Astrocyte (in vitro differentiated cells and primary cell): ENCODE measurements at regions not wholly inside any gene's neighbourhood (a gene's known extent, or its start where the extent isn't known, plus 50 kb on each side); places are given as distances from the start of the nearest gene placed in this dataset.

Experiments used
- DNase-seq: peaks from one replicate; pipeline ENCODE4 v3.0.0-alpha.2; 2010; ENCODE audit warnings: low read depth
- FAIRE-seq: peaks from 2 replicates; lab custom pipeline; 2011; peaks lifted over from hg19 to GRCh38; lab: Jason Lieb, UNC
- H2AFZ ChIP-seq: 2 replicates; pipeline ENCODE4 v1.6.0; 2012; ENCODE audit warnings: low read depth, low read length, inconsistent platforms
- H3K27ac ChIP-seq: 2 replicates; pipeline ENCODE4 v1.5.1; 2011; ENCODE audit warnings: low read depth, low read length, inconsistent platforms
- H3K27me3 ChIP-seq: 2 replicates; pipeline ENCODE4 v1.6.0; 2011; ENCODE audit warnings: low read length, inconsistent platforms; ENCODE audit not compliant: insufficient read depth
- H3K36me3 ChIP-seq: 2 replicates; pipeline ENCODE4 v1.5.1; 2011; ENCODE audit warnings: low read length, inconsistent platforms; ENCODE audit not compliant: insufficient read depth
- H3K4me1 ChIP-seq: 2 replicates; pipeline ENCODE4 v1.5.1; 2011; ENCODE audit warnings: low read length, inconsistent platforms; ENCODE audit not compliant: insufficient read depth
- H3K4me2 ChIP-seq: 2 replicates; pipeline ENCODE4 v1.6.0; 2012; ENCODE audit warnings: low read length, inconsistent platforms
- H3K4me3 ChIP-seq: 2 replicates; pipeline ENCODE4 v1.5.1; 2011; ENCODE audit warnings: low read depth, mild to moderate bottlenecking, low read length, inconsistent platforms; ENCODE audit not compliant: insufficient read depth
- H3K79me2 ChIP-seq: 2 replicates; pipeline ENCODE4 v1.6.0; 2012; ENCODE audit warnings: mild to moderate bottlenecking, low read length, inconsistent platforms; ENCODE audit not compliant: insufficient read depth
- H3K9ac ChIP-seq: 2 replicates; pipeline ENCODE4 v1.6.0; 2012; ENCODE audit warnings: mild to moderate bottlenecking, low read length, inconsistent platforms
- H3K9me3 ChIP-seq: 2 replicates; pipeline ENCODE4 v1.5.1; 2012; ENCODE audit warnings: low read depth, mild to moderate bottlenecking, low read length, inconsistent platforms; ENCODE audit not compliant: insufficient read depth
- H4K20me1 ChIP-seq: 2 replicates; pipeline ENCODE4 v1.6.0; 2012; ENCODE audit warnings: low read length, inconsistent platforms; ENCODE audit not compliant: insufficient read depth
- H3K27ac Mint-ChIP-seq: one replicate; pipeline ENCODE4 v1.8.0; 2021; ENCODE audit warnings: mild to moderate bottlenecking, mixed read lengths; ENCODE audit not compliant: unreplicated experiment
- H3K27me3 Mint-ChIP-seq: one replicate; pipeline ENCODE4 v1.8.0; 2021; ENCODE audit warnings: low read depth, mixed read lengths; ENCODE audit not compliant: unreplicated experiment
- H3K36me3 Mint-ChIP-seq: one replicate; pipeline ENCODE4 v1.8.0; 2021; ENCODE audit warnings: low read depth, mixed read lengths; ENCODE audit not compliant: unreplicated experiment
- H3K4me1 Mint-ChIP-seq: one replicate; pipeline ENCODE4 v1.8.0; 2021; ENCODE audit warnings: low read depth, mixed read lengths; ENCODE audit not compliant: unreplicated experiment
- H3K4me3 Mint-ChIP-seq: one replicate; pipeline ENCODE4 v1.8.0; 2021; ENCODE audit warnings: mild to moderate bottlenecking, moderate library complexity, mixed read lengths; ENCODE audit not compliant: unreplicated experiment
- H3K9me3 Mint-ChIP-seq: one replicate; pipeline ENCODE4 v1.8.0; 2021; ENCODE audit warnings: mild to moderate bottlenecking, mixed read lengths; ENCODE audit not compliant: unreplicated experiment
- EZH2 ChIP-seq: IDR thresholded peaks from 2 replicates; pipeline ENCODE4 v1.6.1; 2012; ENCODE audit warnings: mild to moderate bottlenecking, low read length, inconsistent platforms; ENCODE audit not compliant: insufficient read depth
- TF ChIP-seq, protein P1 (sequence below): IDR thresholded peaks from 2 replicates; pipeline ENCODE4 v1.5.1; 2011; ENCODE audit warnings: low read depth, mild to moderate bottlenecking, inconsistent platforms, low read length, moderate library complexity; ENCODE audit not compliant: insufficient read depth

GRCh38 chr10:74771054-74771453 lies 55.3 kb upstream of the KAT6B start:
- Mint-ChIP-seq H3K27ac (no peak overlapping the region), H3K27me3 (no peaks in the 10 kb centered on the region), H3K4me3 (no peak overlapping the region), H3K4me1 (peaks cover 4% of the 10 kb centered on the region), H3K9me3 (peaks cover 2% of the 10 kb centered on the region), H3K36me3 (no peaks in the 10 kb centered on the region)
- Histone ChIP-seq H3K36me3 (no peaks in the 10 kb centered on the region), H3K79me2 (no peaks in the 10 kb centered on the region), H3K4me2 (no peak overlapping the region), H3K4me3 (no peak overlapping the region), H3K9me3 (no peaks in the 10 kb centered on the region), H2AFZ (no peak overlapping the region), H4K20me1 (no peaks in the 10 kb centered on the region), H3K4me1 (no peaks in the 10 kb centered on the region), H3K27ac (no peak overlapping the region), H3K9ac (no peak overlapping the region), H3K27me3 (no peaks in the 10 kb centered on the region)
- FAIRE-seq, result no peak
- no peak for DNase-seq
- TF ChIP-seq, protein P1, sequence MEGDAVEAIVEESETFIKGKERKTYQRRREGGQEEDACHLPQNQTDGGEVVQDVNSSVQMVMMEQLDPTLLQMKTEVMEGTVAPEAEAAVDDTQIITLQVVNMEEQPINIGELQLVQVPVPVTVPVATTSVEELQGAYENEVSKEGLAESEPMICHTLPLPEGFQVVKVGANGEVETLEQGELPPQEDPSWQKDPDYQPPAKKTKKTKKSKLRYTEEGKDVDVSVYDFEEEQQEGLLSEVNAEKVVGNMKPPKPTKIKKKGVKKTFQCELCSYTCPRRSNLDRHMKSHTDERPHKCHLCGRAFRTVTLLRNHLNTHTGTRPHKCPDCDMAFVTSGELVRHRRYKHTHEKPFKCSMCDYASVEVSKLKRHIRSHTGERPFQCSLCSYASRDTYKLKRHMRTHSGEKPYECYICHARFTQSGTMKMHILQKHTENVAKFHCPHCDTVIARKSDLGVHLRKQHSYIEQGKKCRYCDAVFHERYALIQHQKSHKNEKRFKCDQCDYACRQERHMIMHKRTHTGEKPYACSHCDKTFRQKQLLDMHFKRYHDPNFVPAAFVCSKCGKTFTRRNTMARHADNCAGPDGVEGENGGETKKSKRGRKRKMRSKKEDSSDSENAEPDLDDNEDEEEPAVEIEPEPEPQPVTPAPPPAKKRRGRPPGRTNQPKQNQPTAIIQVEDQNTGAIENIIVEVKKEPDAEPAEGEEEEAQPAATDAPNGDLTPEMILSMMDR, result no peak

DNA sequence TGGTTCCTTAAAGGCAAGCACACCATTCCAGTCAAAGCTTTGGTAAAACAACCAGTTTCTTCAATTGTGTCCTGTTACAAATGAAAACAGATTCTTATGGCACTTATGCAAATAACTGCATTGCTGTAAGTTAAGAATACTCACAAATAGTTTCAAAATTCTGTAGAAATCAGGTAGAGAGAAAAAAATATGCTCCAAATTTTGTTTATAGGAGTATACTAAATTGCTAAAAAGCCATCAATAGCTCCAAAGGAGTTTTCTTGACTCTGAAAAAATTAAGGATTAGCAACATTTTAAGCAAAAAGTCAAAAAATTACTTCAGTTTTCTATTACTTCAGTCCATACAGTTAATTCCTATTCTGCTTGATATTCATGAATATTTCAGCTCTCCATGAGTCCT lies 51.3 kb upstream of the KAT6B start:
- H3K27me3 Mint-ChIP-seq, result peaks cover 6% of the 10 kb centered on the region
- H3K27ac ChIP-seq, result no peak overlapping the region
- H3K4me1 ChIP-seq, result no peaks in the 10 kb centered on the region
- H3K4me3 ChIP-seq, result no peak overlapping the region
- no peak for TF ChIP-seq EZH2
- TF ChIP-seq, protein P1, result no peak
- H3K4me2 ChIP-seq, result no peak overlapping the region
- H3K27ac Mint-ChIP-seq, result no peak overlapping the region
- H3K9me3 ChIP-seq, result no peaks in the 10 kb centered on the region
- no peaks in the 10 kb centered on the region for H3K27me3 ChIP-seq
- peaks cover 10% of the 10 kb centered on the region for H3K9me3 Mint-ChIP-seq
- H3K4me3 Mint-ChIP-seq, result no peak overlapping the region
- H3K79me2 ChIP-seq, result no peaks in the 10 kb centered on the region
- H3K9ac ChIP-seq, result no peak overlapping the region
- no peak for DNase-seq
- peaks cover 3% of the 10 kb centered on the region for H3K36me3 Mint-ChIP-seq
- H4K20me1 ChIP-seq, result no peaks in the 10 kb centered on the region
- H3K36me3 ChIP-seq, result no peaks in the 10 kb centered on the region
- no peak overlapping the region for H2AFZ ChIP-seq
- FAIRE-seq, result no peak
- no peaks in the 10 kb centered on the region for H3K4me1 Mint-ChIP-seq
